Skin of body (tissue), 1 donor: ENCODE measurements at regions not wholly inside any gene's neighbourhood (a gene's known extent, or its start where the extent isn't known, plus 50 kb on each side); places are given as distances from the start of the nearest gene placed in this dataset.
A peak's percentile ranks its signal among the peaks of the same experiment; 100 is the strongest.

Experiments used
- DNase-seq: peaks from one replicate; lab custom pipeline; 2025; lab: John Stamatoyannopoulos, UW

DNA sequence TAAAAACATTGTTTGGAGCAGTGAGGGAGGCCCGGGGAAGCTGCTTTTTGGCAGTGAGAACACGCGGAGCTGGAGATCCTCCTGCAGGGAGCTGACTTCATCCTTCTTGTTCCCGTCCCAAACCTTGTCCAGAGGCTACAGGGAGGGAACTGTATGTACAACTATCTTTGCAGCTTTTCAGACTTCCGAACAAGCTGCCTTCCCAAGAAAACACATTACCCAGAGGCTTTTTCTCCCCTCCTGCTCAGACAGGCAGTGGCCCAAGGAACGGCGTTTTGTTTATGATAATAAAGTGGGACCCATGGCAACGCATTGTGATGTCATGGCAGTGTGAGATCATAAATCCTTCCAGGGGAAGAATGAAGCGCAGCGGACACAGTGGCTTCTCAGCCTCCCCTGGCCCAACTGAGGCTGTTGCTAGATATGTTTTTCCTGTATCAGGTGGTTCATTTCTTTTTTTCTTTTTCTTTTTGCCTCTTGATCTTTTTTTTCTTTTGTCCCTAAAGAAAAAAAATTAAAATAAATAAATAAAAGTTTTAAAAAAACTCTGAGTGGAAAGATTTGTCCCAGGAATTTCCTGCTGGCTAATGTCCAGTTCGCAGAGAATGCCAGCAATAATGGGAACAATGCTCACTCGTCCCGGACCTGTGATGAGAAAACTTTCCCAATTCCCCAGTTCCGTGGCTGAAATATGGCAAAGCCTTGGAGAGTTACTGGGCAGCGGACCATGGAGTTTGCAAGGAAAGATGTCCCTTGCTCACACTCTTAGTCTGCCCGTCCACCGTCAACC is 103.4 kb upstream of the MAP1LC3B2 start:
- DNase-seq: peak; percentile 97

DNA sequence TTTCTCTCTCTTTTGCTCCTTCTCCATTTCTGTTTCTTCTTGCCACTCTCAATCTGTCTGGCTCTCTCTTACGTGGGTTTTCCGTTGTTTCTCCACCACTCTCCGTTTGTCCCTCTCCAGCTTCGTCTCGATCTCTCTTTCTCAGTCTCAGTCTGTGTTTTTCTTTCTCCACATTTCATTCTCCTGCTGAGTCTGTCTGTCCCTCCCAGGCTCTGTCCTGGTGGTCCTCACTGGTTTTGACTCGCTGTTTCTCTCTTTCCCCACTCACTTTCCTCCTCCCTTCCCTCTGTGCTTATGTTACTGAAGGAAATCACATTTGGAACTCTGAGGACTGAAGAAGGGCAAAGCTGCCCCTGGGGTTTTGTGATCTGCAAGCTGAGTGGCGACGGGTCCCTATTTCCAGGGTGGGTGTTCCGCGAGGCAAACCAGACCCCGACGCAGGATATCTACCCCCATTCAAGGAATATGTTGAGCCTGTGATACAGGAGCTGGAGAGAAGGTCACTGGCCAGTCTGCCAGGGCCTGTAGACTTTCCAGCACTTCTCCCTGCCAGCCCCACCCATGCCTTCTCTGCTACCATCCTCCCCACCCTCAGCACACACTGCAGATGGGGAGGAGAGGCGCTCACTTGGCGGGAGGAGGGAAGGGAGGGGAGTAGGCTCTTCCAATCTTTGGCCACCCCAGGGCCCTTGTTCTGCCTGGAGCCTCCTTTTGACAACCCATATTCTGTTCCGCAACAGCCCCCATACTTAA is 102.7 kb upstream of the MAP1LC3B2 start:
- no peak for DNase-seq

DNA sequence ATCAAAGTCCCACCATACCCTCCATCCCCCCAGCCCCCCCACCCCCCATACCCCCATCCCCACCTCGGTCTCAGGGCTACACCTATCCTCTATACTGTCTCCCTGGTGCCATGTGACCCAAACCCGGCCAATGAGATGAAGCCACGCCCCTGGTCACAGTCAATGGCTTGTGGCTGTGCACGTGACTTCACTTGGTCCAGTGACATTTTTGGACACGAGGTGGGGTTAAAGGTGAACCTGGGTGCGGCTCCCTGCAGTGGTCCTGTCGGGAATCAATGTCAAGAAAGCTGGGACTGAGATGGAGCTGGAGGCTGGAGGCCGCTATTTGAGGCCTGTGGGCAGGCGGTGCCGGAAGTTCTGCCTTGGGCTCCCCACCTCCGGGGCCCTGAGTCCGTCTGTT is 100.7 kb upstream of the MAP1LC3B2 start:
- no peak for DNase-seq

DNA sequence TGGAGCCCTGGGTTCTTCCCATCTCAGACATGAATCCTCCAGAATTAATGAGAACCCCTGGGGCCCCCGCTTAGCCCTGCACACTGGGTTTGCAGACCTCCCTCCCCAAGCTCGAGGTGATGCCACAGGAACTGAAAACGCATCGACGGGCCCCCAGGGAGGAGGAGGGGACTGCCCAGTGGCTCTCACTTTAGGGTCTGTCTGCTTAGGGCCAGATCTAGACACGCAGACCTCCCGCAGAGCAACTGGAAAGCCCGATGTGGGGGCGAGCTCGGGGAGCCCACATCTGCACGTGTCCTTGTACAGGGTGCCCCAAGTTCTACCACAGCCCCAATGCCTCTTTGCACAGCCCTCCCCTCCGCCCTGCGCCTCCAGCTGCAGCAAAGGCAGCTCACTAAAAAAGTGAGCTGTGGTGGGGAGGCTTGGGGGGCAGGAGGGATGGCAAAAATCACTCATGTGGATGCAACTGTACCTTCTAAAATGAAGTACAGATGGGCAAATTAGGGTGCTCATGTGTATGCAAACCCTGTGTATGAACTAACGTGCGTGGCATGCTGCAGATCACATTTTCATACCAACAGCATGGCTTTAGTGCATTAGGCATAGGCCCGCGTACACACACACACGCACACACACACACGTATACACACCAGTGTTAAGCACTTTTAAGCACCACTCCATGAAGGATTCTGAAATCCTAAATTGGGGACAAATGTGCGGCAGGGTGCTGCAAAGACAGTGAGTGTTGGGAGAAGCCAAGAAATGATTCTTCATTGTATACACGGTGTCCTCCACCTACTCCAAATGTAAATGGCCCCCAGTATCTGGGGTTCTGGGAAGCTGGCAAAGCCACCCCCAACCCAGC is 99.9 kb upstream of the MAP1LC3B2 start:
- DNase-seq: no peak

DNA sequence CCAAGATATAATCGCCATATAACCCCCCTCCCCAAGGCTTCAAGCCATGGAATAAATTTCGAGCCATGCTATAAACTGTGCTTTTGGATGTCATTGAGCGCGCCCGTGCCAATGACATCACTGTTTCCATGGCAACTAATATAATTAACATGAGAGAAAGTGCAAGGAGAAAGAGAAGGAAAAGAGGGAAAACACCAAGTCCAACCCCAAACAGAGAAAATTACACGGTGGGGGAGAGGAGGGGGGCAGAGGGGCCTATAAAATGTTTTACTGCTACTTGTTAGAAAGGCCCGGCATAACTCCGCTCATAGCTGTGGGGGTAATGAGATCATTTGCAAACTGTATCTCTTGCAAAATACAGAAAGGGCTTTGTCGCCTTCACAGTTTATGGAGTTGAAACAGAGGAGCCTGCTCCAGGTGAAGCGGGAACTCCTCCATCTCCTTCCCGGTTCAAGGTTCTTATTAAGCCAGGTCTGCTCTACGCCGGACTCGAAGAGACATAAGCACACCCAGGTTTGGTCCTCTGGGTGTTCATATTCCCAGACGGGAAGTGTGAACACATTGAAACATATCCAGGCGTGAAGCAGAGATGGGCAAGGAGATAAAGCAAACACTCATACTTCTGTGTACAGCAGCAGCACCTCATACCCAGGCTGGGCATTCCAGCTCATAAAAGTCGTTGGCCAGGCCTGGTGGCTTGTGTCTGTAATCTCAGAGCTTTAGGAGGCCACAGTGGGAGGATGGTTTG is 99.1 kb upstream of the MAP1LC3B2 start:
- peak; percentile 63 for DNase-seq

DNA sequence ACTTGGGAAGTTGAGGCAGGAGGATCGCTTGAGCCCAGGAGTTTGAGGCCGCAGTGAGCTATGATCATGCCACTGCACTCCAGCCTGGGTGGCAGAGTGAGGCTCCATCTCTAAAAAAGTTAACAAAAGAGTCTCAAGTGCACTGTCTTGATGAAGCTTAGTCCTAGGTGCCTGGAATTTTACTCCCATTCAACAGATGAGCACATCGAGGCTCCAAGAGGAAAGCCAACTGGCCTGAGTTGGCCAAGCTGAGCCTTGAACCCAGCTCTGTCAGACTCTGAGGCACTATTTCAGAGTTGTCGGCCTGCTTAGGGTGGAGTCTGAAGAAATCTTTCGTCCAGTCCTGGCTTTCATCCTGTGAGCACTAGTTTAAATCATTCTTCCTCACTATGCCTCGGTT is 98.1 kb upstream of the MAP1LC3B2 start:
- DNase-seq: no peak

DNA sequence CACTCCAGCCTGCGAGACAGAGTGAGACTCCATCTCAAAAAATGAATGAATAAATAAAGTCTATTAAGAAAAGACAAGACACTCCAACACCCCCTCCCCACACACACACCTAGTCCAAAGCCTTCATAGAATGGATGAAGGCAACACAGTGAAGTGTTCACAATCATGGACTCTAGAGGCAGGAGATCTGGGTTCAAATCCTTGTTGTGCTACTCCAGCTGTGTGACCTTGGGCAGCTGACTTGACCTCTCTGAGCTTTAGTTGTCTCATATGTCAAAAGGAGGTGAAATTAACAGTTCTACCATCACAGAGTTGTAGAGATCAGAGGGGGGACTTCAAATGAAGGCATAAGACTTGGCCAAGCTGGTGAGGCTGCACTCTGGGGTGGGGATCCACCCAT is 95.8 kb upstream of the MAP1LC3B2 start:
- DNase-seq: no peak

DNA sequence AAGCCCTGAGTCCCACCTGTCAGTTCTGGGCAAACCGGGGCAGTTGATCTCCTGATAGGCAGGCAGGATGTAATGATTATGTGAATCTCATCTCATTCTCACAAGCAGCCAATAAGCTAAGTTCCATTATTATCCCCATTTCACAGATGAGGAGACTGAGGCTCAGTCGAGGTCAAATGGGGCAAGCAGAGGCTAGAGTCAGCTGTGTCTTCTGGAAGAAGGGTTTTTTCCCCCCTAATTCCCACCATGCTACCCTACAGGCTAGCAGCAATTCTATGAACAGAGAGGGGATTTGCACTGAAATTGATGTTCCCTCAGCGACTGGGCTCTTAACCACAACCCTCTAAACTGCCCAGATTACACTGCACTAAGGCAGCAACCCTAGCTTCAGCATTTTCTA is 93.8 kb upstream of the MAP1LC3B2 start:
- DNase-seq: no peak

DNA sequence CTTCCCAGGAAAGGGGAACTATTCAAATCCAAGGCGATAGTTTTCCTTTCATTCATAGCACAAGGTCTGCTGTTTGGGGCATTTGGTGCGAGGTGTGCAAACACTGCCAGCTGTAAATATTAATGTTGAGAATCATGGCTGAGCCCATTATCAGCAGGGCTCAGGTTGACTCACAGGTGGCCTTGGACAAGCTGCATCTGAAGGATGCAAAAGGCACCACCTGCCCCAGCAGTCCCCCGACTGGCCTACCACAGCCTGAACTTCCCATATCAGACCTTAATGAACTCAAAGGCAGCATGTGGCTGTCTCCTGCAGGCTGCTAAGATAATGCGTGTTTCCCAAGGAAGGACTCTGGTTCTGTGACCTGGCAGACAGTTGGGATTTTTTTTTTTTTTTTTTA is 93.3 kb upstream of the MAP1LC3B2 start:
- no peak for DNase-seq

DNA sequence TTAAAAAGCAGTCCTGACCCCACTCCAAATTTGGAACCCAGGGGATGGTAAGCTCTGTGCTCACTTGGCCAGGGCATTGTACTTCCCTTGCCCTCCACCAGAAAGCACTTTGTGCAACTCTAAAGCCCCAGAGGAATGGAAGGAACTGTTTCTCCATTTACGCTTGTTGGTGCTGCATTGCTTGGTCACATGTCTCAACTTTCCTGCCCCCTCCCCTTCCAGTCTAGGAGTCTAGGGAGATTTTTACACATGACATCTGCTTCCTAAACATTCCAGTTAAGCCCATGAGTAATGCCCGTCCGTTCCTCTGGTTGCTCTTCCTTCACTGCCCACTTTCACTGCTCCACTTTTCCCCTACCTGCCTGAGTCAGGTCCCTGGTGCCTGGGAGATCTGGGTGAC is 92.6 kb upstream of the MAP1LC3B2 start:
- no peak for DNase-seq

DNA sequence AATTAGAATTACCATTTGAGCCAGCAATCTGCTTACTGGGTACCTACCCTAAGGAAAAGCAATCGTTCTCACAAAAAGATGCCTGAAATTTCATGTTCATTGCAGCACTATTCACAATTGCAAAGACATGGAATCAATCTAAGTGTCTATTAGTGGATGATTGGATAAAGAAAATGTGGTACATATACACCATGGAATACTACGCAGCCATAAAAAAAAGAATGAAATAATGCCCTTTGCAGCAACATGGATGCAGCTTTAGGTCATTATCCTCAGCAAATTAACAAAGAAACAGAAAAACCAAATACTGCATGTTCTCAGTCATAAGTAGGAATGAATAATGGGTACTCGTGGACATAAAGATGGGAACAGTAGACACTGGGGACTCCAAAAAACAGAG is 89.8 kb upstream of the MAP1LC3B2 start:
- DNase-seq: no peak

DNA sequence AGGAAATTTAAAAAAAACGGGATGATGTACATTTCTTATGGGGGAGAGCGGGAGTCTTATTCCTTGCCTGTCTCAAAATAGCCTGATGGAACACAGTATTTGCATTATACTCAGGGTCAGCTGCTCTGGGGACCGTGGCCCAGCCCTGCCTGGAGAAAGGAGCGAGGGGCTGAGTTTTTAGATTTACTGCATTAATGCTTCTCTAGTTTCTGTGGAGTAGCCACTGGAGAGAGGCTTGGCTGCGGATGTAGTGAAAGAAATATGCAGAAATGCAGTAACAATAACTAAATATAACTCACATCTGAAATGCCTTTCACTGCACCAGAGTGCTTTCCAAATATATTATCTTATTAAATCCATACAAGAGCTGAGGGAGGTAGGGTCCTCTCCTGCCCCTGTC is 87.6 kb upstream of the MAP1LC3B2 start:
- peak; percentile 79 for DNase-seq

DNA sequence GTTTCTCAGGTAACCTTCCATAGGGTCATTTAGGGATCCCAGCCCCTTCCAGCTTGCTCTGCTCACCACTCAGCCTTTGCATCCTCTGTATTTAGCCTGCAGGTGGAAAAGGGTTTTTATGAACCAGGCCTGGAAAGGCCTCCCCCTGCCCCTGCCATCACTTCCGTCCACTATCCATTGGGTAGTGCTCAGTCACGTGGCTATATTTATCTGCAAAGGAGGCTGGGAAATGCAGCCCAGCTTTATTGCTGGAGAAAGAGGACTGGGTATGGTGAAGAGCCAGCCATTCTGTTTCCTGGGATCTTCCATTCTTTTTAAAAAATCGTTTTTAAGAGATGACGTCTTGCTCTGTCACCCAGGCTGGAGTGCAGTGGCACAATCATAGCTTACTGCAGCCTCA is 87.0 kb upstream of the MAP1LC3B2 start:
- no peak for DNase-seq

DNA sequence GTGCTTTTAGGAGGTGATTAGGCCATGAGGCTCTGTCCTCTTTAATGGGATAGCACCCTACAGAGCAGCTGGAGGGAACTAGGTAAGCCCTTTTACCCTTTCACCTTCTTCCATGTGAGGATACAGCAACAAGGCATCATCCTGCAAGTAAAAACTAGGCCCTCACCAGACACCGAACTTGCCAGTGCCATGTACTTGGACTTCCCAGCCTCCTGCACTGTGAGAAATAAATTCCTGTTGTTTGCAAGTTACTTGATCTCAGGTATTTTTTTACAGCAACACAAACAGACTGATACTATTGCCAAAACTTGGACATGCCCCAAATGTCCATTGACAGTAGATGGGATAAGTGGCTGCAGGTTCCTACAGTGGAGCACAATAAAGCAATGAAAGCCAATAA is 85.8 kb upstream of the MAP1LC3B2 start:
- DNase-seq: no peak

DNA sequence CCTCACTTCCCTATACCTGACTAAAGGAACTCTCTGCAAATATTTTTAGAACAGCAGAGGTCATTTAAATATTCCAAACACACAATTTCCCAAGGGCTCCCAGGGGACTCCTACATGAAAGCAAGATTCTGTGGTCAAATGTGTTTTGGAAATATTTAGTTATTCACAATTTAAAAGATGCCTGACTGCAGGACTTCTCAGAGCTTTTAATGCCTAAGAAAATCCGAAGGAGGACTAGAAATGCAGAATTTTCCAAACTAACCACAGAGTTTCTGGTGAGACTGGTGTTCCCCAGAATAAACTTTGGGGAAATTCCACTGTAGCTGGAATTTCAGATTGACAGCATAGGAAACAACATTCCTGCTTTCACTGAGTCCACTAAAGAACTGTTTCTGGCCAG is 84.8 kb upstream of the MAP1LC3B2 start:
- DNase-seq: no peak

DNA sequence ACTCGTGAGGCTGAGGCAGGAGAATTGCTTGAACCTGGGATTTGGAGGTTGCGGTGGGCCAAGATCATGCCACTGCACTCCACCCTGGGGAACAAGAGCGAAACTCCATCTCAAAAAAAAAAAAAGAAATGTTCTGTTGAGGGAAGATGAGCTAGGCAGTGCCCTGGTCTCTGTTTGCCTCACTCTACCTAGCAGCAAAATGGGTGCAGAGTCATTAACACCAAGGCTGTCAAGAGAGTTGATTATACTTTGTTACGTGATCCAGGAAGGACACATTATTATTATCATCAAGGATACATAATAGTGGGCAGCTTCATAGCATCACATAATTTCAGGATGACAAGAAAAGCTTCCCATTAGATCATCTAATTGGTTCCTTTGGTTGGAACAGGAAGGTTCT is 84.3 kb upstream of the MAP1LC3B2 start:
- DNase-seq: no peak

DNA sequence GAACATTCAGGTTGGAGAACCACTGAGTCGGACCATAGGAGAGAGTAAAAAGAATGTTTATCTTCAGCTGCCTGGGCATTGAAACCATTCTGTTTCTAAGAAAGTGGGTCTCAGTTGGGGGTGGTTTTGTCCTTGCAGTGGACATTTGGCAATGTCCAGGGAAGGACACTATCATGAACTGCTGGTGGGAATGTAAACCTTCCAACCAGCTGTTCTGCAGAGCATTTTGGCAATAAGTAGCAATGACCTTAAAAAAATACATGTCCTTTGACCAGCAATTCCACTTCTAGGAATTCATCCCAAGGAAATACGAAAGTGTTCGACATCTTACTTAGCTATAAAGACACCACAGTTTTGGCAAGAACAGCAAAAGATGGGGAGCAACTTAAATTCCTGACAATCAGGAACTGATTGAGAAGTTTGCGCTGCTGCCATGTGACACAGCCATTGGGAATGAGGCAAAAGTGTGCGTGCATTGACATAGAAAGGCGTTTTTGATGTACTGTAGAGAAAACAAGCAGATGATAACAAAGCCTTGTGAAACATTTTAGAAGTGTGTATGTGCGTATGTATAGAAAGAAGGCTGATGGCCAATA is 82.9 kb upstream of the MAP1LC3B2 start:
- no peak for DNase-seq

DNA sequence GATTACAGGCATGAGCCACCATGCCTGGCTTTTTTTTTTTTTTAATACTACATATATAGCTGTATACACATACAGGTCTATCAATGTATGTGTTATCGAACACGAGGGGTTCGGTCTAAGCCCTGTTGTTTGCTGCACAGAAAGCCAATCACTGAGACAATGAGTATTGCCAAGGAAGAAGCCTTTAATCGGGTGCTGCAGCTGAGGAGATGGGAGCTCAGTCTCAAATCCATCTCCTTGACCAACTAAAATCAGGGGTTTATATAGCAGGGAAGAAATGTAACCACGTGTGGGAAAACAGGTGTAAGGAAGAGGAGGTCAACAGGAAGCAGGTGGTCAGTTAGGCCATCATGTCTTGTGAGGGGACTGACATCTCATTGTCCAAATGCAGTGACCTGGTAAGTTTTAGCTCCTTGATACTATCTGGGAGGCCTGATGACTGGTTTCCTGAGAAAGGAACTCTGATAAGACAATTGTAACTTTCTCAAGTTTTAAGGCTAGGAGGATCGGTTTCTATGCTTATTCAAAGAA is 80.9 kb upstream of the MAP1LC3B2 start:
- DNase-seq: no peak

DNA sequence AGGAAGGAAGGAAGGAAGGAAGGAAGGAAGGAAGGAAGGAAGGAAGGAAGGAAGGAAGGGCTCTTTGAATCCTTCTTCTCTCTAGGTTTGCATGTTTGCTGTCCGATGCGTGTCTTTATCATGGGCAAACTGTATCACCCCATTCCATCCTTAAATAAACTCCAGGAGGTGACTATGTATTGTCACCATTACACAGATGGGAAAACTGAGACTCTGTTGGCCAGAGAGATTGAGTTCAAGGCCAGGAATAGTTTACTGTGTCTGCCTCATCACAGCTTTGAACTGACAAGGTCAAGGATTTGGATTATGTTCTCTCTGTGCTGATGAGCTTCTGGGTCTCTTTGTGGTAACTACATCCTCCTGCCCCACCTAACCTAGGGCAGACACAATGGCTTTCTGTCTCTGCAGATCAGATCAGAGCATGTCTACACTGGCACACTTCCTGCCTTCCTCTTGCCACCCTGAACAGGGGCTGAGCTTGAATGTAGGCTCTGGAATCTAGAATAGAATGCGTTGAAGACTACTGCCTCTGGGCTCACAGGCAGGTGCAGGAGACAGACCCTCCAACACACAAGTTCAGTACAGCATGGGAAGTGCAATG is 78.9 kb upstream of the MAP1LC3B2 start:
- DNase-seq: no peak

DNA sequence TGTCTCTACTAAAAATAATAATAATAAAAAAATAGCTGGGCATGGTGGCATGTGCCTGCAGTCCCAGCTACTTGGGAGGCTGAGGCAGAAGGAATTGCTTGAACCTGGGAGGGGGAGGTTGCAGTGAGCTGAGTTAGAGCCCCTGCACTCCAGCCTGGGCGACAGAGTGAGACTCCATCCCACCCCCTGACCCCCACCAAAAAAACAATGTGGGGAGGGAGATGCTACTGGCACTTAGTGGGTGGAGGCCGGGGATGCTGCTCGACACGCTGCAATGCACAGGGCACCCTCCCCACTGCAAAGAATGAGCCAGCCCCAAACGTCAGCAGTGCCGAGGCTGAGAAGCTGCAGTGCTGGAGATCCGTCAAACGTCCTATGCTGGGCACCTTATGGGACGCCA is 77.5 kb upstream of the MAP1LC3B2 start:
- DNase-seq: no peak
